Right renal pelvis (tissue), 4 donors: ENCODE measurements at regions not wholly inside any gene's neighbourhood (a gene's known extent, or its start where the extent isn't known, plus 50 kb on each side); places are given as distances from the start of the nearest gene placed in this dataset.

Source experiments
- DNase-seq, 4 donors: peaks; one replicate each; pipeline ENCODE4 v3.0.0-alpha.2; 2013; ENCODE audit warnings: low read depth in 4 of 4, low spot score in 3 of 4, missing footprints in 1 of 4

DNA sequence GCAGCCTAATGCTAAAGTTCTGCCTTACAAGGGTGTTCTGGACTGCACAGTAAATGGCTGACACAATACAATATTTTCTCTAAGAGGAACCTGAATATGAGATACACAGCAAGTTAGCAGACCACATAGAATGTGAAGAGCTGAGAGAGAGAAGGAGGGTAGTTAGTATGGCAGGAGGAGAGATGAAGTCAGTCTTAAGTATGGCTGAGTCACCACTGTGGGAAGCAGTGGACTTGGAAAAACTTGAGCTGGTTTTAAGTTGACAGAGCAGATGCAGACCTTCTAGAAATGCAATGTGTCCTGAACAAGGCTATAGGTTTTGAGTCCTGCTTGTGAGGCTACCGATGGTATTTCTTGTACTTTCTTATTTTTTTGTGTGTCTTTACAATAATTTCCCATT is 172.5 kb downstream of the SH2D1A start:
- no peak for DNase-seq

DNA sequence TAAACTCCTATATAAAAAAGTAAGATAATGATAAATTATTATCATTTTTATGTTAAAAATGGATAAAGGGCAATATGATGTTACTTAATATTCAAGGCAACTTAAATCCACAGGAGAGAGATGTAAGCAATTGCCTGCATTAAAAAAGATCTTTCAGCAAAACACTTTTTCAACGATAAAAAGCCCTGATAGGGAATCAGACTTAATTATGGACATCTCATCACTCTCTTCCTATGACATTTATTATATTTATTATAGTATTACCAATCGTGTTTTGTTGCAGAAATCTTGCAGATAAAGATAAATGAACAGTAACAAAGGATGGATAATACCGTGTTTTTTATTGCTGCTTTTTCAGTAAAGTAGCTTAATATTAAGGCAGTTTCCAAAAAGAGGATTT is 178.5 kb downstream of the SH2D1A start:
- no peak for DNase-seq

DNA sequence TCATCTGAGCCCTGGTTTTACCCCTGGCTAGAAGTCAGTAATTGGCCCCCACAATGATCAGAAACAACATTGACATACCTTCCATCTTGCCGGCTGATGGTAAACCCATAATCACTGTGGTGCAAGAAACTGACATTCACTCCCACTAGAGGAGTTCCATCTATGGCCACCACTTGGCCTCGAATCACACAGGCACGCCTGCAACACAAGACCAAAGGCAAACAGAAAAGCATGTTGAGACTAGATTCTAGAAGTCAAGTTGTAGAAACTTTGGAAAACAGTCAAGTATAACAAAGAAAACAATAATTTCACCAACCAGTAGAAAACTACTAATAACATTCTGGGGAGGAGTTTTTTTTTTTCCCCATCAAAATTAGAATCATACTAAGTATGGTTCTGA is 183.4 kb downstream of the SH2D1A start:
- no peak for DNase-seq

DNA sequence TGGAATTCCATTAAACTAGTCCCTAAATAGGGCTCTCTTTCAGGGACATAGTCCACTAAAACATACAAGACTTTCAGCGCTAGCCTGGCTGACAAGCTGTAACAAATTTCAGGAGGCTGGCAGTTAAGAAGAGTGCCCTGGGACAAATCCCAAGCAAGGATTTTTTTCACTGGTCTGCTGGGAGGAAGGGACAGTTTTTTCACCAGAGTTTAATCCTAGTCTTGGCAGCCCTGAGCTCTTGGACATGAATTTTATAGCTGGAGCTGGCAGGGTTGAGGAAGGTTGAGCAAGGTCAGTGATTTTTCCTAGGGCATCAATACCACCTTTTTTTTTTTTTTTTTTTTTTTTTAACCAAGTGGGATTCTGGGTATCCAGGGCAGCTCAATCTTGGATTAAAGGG is 184.4 kb downstream of the SH2D1A start:
- no peak for DNase-seq

GRCh38 chrX:124534536-124534935 is 188.2 kb downstream of the SH2D1A start:
- DNase-seq = no peak

- no peak for DNase-seq
These were observed 194.1 kb downstream of the SH2D1A start for GRCh38 chrX:124540474-124540873.

DNA sequence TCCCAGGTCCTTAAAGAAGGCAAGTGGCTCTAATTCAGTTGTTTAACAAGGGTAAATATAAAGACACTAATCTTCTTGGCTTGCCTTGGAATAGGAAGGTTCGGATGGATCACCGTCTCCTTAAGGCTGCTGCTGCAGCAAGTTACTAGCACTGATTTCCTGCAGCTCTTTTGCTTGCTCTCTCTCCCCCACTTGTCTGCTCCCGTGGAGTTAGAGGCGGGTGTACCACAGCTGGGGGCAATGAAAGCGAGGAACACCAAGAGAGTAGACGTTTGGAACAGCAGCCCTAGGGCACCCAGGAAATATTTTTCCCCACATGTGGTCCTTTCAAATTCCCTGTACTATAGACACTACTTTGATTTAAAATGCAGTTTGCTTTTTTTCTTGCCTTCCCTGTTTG is 202.2 kb downstream of the SH2D1A start:
- no peak for DNase-seq

GRCh38 chrX:124555036-124555595 is 208.8 kb downstream of the SH2D1A start:
- no peak for DNase-seq

DNA sequence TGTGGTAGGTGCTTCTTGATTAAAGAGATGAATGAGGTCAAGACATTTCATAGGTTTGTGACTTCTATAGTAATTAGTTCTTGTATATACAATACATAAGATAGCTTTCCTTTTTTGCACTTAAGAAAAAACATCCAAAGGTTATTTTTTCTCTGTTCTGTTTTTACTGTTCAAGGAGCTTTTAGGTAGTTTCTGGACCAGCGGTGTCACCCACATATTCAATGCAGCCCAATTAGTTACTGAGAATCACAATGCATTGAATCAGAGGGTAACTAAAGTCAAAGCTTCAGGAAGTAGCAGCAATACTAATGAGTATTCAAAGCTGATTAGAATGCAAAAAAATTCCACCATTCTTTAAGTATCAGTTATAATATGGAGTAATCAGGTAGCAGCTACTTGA is 211.6 kb downstream of the SH2D1A start:
- DNase-seq = no peak

GRCh38 chrX:124573468-124573867 is 227.1 kb downstream of the SH2D1A start:
- no peak for DNase-seq

DNA sequence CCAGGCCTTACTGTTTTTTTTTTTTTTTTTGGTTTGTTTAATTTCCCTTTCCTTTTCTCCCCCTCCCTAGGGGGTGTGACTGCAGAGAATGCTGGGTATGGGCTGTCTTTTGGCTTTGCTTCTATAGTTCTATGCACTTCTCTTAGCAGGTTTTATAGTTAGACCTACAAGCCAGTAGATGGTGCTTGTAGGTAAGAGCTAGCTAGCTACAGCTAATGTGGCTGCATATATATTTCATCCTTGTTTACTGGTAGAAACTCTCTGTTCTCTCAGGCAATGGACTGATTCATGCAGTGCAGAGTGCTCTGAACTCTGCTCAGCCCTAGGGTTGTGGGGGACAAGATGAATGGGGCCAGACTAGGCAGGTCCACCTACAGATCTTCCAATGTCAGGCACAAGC is 246.4 kb downstream of the SH2D1A start:
- no peak for DNase-seq

GRCh38 chrX:124594017-124594651 is 247.8 kb downstream of the SH2D1A start:
- DNase-seq = no peak

GRCh38 chrX:124605511-124605910 is 259.1 kb downstream of the SH2D1A start:
- DNase-seq = no peak

DNA sequence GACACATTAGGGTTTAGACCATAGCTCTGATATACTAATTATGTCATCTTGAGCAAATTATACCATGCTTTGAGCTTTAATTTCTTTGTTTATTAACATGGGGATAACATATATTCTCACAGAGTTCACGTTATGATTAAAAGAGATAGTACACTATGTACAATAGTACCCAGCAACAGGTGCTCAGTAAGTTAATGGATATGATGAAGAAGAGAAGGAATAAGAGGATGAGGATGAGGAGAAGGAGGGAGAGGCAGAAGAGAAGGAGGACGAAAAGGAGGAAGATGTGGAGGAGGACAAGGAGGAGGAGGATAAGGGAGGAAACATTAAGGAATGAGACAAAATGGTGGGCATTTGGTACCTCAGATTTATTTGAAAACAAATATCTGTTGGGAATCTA is 260.4 kb downstream of the SH2D1A start:
- no peak for DNase-seq

DNA sequence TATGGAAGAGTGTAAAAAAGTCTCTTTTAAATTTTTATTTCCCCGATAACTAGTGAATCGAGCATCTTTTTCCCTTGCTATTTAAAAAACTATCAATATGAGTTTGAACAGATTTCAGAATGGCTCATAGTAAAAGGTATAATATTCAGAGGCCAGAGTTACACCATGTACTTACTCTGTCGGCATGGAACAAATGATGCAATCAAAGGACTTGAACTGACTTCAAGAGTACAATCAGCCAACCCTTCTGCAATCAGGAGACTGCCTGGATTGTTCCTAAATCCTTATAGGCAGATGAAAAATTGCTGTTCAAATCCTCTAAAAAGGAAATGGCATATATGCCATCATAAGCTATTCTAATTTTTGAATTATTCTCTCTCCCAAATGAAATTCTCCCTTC is 273.3 kb downstream of the SH2D1A start:
- no peak for DNase-seq

DNA sequence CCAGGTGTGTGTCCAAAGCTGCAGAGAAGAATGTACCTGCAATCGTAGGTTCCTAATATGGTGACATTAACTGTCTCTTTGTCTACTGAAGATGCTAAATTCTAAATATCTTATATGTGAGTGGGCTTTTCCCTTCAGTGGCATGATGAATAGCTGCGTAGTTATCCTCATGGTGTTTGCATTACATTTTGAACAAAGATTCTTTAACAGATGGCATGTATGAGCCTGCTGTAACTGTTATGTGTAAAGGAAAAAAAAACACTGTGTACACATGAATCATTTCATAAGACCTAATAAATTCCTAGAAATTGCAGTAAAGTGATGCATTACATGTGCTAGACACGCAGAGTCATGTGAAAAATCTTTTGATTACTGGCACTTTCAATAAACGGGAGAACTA is 288.0 kb downstream of the SH2D1A start:
- no peak for DNase-seq

- no peak for DNase-seq
These were observed 295.6 kb downstream of the SH2D1A start for GRCh38 chrX:124641737-124642491.

DNA sequence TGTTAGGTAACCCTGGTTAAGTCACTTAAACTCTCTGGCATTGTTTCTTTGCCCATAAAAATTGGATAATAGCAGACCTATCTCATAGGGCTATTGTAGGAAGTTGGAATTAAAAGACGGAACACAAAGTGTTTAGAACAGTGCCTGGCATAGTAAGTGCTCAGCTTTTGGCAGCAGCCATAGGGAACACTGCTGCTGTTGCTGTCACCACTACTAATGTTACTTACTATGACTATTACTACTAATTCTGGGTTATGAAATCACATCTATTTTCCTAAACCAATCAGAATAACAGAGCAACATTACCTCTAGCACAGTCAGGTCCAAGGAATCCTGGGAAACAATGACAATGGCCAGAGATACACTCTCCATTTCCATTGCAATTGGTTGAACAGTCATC is 300.0 kb downstream of the SH2D1A start:
- DNase-seq = no peak

GRCh38 chrX:124651031-124651430 is 304.7 kb downstream of the SH2D1A start:
- no peak for DNase-seq

DNA sequence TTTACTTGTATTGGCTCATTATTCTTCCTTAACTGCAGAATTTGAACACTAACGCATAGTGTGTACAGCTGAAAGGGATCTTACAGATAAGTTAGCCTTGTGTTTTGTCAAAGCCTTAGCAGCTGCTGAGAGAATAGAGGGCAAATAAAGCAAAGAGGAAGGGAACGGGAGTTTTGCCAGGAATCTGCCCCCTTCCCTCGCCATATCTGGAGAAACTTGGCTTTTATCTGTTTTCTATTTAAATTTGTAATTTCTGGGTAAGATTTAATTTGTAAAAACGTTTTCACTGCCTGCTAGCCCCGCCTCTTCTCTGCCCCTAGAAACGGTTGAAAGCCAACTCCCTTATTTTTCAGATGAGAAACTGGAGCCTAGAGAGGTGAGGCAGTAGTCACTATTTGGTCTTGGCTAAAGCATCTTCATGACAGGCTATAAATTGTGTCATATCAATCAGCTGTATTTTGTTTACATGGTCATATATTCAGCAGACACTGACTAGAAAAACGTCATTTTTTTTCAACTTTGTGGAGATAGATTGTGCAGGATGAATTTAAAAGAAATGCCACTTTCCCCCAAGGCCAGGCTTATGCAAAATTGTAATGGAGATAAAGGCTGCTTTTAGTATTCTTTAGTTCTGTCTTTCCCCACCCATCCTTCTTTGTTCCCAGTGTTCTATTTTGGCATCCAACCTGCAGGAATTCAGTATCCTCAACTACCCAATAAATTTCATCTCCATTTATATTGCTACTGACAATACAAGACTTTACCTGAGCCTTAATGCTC is 319.4 kb downstream of the SH2D1A start:
- DNase-seq = no peak

DNA sequence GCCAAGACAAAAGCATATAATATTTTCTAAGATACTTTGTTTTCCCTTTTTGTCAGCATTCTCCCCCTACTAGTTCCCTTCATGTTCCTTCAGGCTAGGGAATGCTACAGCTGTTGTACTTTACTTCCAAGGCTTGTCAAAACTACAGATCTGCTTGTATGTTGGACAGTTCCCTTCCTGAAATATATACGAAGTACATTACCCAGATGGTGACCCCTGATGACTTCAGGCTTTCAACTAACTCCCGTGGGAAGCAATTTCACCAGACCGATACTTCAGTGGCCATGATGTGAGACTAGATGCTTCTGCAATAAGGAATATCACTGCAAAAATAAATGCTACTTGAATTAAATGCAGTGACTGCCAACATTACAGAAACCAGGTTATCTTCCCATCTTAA is 332.8 kb downstream of the SH2D1A start:
- peak in 2 of 4 donors; percentile 0 for DNase-seq
